Colonic mucosa (tissue), 4 donors: ENCODE measurements at regions not wholly inside any gene's neighbourhood (a gene's known extent, or its start where the extent isn't known, plus 50 kb on each side); places are given as distances from the start of the nearest gene placed in this dataset.
A peak's percentile ranks its signal among the peaks of the same experiment; 100 is the strongest.

Experiments
- DNase-seq: peaks from one replicate; pipeline ENCODE4 v3.0.0-alpha.2; 2020
- H3K27ac ChIP-seq: fragments of 200-600 bp; one replicate; pipeline ENCODE4 v1.8.0; 2021
- H3K27me3 ChIP-seq: fragments of 200-600 bp; one replicate; pipeline ENCODE4 v1.8.0; 2021
- H3K36me3 ChIP-seq: fragments of 200-600 bp; one replicate; pipeline ENCODE4 v1.8.0; 2021
- H3K4me1 ChIP-seq: fragments of 200-600 bp; one replicate; pipeline ENCODE4 v1.8.0; 2021; ENCODE audit warnings: mild to moderate bottlenecking
- H3K4me3 ChIP-seq: fragments of 200-600 bp; one replicate; pipeline ENCODE4 v1.8.0; 2021
- H3K9ac ChIP-seq, 2 donors: one replicate each; pipeline ENCODE4 v1.7.0; 2013; ENCODE audit warnings: control low read depth in 2 of 2, low read depth in 2 of 2, low read length in 2 of 2
- H3K9me3 ChIP-seq: fragments of 200-600 bp; one replicate; pipeline ENCODE4 v1.8.0; 2021
- intact Hi-C: fragments of 100-400 bp; cut with DNase I; formaldehyde crosslinking; loops from one replicate; pipeline ENCODE4 v1.14.1; 2022
- TF ChIP-seq, protein P1 (sequence below): fragments of 200-600 bp; IDR thresholded peaks from one replicate; pipeline ENCODE4 v1.8.0; 2022; ENCODE audit warnings: antibody characterized with exemption, mild to moderate bottlenecking
- donor health status: healthy.
- donor health status: DM: no; HTN: no; CAD: no.
- donor health status: DM: no; HTN: no; CAD: no.

DNA sequence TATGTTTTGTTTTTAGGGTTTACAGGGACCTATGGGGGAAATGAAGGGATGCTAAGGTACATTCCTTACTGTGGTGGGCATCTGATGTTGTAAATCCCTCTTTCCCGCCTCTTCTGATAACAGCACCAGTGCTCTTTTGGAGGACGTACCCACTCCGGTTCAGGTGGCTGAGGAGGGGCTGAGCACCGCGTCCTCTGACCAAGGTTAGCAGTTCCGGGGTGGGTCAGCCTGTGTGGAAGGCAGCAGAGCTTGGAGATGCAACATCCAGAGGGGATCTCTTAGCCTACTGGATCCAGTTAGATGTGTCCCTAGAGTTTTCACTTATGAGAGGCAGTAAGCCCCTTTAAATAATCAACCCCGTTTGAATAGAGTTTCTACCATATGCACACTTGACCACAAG is 135.3 kb upstream of the KCNG1 start:
- no peak for DNase-seq
- TF ChIP-seq, protein P1, sequence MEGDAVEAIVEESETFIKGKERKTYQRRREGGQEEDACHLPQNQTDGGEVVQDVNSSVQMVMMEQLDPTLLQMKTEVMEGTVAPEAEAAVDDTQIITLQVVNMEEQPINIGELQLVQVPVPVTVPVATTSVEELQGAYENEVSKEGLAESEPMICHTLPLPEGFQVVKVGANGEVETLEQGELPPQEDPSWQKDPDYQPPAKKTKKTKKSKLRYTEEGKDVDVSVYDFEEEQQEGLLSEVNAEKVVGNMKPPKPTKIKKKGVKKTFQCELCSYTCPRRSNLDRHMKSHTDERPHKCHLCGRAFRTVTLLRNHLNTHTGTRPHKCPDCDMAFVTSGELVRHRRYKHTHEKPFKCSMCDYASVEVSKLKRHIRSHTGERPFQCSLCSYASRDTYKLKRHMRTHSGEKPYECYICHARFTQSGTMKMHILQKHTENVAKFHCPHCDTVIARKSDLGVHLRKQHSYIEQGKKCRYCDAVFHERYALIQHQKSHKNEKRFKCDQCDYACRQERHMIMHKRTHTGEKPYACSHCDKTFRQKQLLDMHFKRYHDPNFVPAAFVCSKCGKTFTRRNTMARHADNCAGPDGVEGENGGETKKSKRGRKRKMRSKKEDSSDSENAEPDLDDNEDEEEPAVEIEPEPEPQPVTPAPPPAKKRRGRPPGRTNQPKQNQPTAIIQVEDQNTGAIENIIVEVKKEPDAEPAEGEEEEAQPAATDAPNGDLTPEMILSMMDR, result no peak
- H3K9me3 ChIP-seq, result no peaks in the 10 kb centered on the region
- no peak overlapping the region for H3K9ac ChIP-seq
- H3K27me3 ChIP-seq, result no peaks in the 10 kb centered on the region
- H3K27ac ChIP-seq, result no peak overlapping the region
- H3K4me1 ChIP-seq, result no peaks in the 10 kb centered on the region
- no peaks in the 10 kb centered on the region for H3K36me3 ChIP-seq
- H3K4me3 ChIP-seq, result no peak overlapping the region
- intact Hi-C loops, result no loop called here

GRCh38 chr20:51156041-51156982 is 133.4 kb upstream of the KCNG1 start:
- H3K9ac ChIP-seq, result no peak overlapping the region
- no peaks in the 10 kb centered on the region for H3K27me3 ChIP-seq
- intact Hi-C loops, result no loop called here
- H3K36me3 ChIP-seq, result no peaks in the 10 kb centered on the region
- no peaks in the 10 kb centered on the region for H3K4me1 ChIP-seq
- no peaks in the 10 kb centered on the region for H3K9me3 ChIP-seq
- peak; percentile 10 for DNase-seq
- TF ChIP-seq, protein P1, result no peak
- H3K4me3 ChIP-seq, result no peak overlapping the region
- H3K27ac ChIP-seq, result no peak overlapping the region

GRCh38 chr20:51154708-51155690 is 132.1 kb upstream of the KCNG1 start:
- no peaks in the 10 kb centered on the region for H3K9me3 ChIP-seq
- H3K9ac ChIP-seq, result no peak overlapping the region
- H3K27me3 ChIP-seq, result no peaks in the 10 kb centered on the region
- H3K36me3 ChIP-seq, result no peaks in the 10 kb centered on the region
- DNase-seq, result no peak
- H3K4me3 ChIP-seq, result no peak overlapping the region
- intact Hi-C loops, result no loop called here
- H3K27ac ChIP-seq, result no peak overlapping the region
- no peaks in the 10 kb centered on the region for H3K4me1 ChIP-seq
- TF ChIP-seq, protein P1, result no peak

DNA sequence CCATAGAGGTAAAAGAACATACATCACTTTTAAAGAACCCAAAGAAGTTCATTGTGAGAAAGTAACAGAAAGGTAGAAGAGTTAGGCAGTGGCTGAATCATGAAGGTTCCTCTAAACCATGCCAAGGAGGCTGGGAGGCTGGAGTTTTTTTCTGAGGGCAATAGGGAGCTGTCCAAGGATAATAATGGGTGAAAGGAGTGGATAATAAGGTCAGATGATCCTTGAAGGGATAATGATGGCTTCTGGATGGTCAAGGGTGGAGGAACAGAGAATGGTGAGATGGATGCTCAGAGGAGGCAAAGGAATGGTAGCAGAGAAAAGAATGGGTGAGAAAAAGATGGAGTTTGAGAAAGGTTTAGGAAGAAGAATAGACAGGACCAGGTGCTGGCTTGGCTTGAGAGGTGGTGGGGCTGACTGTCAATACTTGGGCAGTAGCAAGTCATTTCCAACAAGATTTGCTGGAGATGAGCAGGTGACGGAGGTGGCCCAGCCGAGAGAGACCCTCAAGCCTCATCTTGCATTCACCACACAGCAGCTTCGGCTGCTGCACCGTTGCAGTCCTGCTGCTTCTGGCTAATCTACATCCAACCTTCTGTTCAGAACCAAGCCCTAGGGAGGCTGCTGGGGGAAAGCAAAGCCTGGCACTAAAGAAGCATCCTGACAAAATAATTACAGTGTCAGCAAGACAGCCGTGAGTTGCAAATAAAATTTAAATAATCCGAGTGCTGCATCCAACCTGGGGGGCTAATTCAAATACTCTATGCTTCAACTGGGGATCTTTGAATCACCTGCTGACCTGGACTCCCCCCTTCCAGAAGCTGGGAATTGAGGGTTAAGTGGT is 131.2 kb upstream of the KCNG1 start:
- intact Hi-C loops, result no loop called here
- TF ChIP-seq, protein P1, result no peak
- no peaks in the 10 kb centered on the region for H3K9me3 ChIP-seq
- H3K36me3 ChIP-seq, result no peaks in the 10 kb centered on the region
- no peaks in the 10 kb centered on the region for H3K4me1 ChIP-seq
- no peak for DNase-seq
- no peak overlapping the region for H3K4me3 ChIP-seq
- H3K27me3 ChIP-seq, result no peaks in the 10 kb centered on the region
- H3K9ac ChIP-seq, result no peak overlapping the region
- no peak overlapping the region for H3K27ac ChIP-seq

DNA sequence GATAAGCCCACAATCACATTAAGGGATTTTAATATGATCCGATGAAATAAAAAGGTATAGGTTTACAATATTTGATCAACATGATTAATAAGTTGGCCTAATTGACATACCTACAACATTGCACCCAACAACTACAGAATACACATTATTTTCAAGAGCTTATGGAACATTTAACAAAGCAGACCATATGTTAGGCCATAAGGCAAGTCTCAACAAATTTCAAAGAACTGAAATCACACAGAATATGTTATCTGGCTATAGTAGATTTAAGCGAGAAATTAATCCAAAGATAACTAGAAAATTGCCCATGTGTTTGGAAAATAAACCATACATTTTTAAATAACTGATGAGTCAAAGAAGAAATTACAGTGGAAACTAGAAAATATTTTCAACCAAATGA is 126.0 kb upstream of the KCNG1 start:
- no peaks in the 10 kb centered on the region for H3K9me3 ChIP-seq
- intact Hi-C loops, result no loop called here
- TF ChIP-seq, protein P1, result no peak
- H3K4me3 ChIP-seq, result no peak overlapping the region
- no peak overlapping the region for H3K27ac ChIP-seq
- H3K27me3 ChIP-seq, result no peaks in the 10 kb centered on the region
- no peak overlapping the region for H3K9ac ChIP-seq
- no peaks in the 10 kb centered on the region for H3K36me3 ChIP-seq
- H3K4me1 ChIP-seq, result no peaks in the 10 kb centered on the region
- no peak for DNase-seq
